ENCODE measurements at regions not wholly inside any gene's neighbourhood (a gene's known extent, or its start where the extent isn't known, plus 50 kb on each side); places are given as distances from the start of the nearest gene placed in this dataset.

GRCh38 chr1:30248373-30248772 lies 475.0 kb downstream of the MATN1 start:
- TF ChIP-seq POLR2A (IDR thresholded peaks at IDR 0.05) (no peak), CTCF (IDR thresholded peaks at IDR 0.05) (no peak), POLR2AphosphoS5 (IDR thresholded peaks at IDR 0.05) (no peak), EP300 (IDR thresholded peaks at IDR 0.05) (no peak)
